HG03159 (cell line): ENCODE measurements at regions not wholly inside any gene's neighbourhood (a gene's known extent, or its start where the extent isn't known, plus 50 kb on each side); places are given as distances from the start of the nearest gene placed in this dataset.

ENCODE experiments used
- ATAC-seq: cut with Tn5 transposase; IDR thresholded peaks from one replicate; pipeline ENCODE4 v1.9.1; 2021; ENCODE audit warnings: mild to moderate bottlenecking, moderate library complexity; ENCODE audit not compliant: unreplicated experiment

DNA sequence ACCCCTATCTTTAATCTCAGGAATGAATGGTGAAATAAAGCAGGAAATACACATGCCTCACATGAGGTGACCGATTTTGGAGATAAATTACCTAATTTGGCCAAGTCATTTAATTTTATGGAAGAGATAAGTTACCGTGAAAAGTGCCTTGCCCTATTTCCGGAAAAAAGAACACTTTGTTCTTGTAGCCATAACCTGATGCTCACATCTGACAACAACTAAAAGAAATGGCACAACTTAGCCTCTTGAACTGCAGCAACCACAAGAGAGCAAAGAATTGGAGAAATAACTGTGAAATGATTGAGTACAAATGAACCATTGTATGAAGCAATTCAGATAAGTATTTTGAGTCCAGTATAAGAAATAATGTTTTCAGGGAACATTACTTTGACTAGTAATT, 628.1 kb upstream of the TYRP1 start:
- ATAC-seq = no peak

DNA sequence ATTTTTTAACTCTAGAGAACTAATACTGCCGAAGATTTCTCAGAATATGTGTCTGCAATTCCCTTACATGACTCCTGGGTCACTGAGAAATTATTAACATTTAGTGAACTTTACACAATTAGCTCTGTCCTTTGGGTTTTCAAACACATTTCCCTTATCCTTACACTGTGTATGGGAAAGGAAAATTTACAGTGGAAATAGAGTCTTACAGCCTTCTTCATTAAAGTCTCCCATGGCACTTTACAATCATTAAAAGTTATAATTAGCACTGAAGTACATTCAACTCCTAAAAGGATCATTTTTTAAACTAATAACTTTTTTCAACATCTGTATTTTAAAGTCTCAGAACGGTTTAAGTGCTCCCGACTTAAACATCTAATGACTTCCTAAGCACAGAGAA, 627.5 kb upstream of the TYRP1 start:
- no peak for ATAC-seq

DNA sequence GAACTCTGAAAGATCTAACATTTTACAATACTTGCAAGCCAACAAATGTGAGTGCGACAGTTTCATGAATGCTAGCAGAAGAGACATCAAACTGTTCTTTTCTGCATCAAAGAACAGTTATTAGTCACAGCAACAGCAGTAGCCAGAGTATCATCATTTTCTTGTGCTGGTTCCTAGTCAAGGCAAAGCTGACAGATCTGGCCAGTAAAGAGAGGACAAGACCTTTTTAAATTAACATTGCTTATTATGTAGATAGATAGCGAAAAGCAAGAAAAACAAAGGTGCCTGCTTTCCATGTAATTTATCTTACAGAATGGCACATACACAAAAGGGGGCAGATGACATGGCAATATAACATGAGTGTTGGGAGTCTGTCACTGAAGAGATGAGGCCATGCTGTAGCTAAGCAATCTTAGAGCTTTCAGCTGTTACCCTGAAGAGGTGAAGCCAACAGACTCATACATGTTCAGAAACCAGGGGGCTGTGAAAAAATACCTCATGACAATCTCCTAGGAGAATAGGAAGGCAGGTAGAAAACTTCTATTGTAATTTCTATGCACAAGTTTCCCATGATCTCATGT, 626.6 kb upstream of the TYRP1 start:
- no peak for ATAC-seq

DNA sequence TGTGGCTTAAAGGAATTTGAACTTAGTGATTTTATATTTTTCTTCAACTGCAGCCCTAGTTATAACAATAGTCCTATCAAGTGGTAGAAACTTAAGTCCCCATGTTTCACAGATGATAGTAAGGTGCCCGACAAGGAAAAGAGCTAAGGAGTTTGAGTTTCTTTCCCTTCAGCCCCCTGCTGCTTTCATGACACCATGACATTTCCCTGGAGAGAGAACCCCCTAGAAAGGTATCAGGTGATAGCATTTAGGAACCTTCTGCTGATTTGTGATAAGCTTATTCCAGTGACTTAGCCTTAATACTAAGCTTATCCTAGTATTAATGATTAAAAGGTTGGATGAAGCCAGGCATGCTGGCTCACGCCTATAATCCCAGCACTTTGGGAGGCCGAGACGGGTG, 623.8 kb upstream of the TYRP1 start:
- ATAC-seq = no peak

DNA sequence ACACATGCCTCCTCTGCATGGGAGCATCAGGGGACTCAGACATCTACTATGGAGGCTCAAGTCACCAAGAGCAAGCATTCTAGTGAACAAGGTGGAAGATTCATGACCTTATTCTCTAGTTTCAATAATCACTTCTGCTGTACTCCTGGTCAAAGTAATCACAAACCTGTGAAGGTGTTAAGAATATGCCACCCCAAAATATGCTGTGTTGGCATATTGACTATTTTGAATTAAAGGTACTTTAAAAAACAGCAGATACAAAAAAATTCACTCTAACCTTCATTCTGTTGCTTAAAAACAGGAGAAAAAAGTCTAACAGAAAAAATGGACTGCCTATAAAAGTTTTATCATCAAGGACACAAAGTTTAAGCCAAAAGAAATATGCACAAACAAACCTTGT, 607.8 kb upstream of the TYRP1 start:
- ATAC-seq = no peak

DNA sequence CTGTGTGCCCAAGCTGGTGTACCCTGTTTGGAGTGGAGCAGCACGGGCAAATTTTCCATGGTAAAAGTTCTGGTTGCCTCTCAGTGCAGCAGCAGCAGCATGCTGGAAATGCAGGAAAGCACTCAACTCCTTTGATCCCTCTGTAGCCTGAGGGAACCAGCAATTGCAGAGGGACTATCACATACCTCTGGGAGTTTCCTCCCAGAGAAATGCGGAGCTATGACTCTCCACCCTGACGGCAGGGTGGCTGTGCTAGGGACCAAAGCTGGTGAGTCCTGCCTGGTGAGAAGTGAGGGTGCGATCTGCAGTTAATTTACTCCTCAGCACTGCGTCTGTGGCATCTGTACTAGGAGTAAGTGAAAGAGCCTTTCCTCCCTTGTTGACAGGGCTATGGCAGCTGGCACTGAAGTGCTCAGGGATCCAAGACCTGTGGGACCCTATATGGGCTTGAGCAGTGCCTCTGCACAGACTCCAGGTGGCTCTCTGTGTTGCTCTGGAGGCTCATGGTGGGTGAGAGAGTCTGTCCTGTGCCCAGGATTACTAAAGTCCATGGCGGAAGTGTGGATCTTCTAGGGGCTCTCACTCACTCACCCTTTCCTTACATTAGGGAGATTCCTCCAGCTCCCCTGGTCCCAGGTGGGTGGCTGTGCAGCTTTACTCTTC, 601.2 kb upstream of the TYRP1 start:
- ATAC-seq = no peak

DNA sequence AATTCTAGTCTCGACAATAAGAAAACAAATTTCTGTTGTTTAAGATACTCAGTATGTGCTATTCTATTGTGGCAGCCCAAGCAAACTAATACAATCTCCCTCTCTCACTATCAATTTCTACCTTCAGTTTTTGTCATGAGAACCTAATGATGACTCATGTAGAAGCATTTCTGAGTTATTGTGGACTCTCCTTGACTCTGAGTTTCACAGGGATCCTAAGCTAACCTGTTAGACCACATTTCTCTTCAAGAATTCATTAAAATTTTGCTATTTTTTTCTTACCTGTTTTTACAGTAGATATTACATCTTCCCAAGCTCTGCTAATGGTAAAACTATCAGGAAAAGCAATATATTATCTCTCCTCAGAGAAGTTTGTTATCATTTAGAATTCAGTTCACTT, 599.1 kb upstream of the TYRP1 start:
- no peak for ATAC-seq

DNA sequence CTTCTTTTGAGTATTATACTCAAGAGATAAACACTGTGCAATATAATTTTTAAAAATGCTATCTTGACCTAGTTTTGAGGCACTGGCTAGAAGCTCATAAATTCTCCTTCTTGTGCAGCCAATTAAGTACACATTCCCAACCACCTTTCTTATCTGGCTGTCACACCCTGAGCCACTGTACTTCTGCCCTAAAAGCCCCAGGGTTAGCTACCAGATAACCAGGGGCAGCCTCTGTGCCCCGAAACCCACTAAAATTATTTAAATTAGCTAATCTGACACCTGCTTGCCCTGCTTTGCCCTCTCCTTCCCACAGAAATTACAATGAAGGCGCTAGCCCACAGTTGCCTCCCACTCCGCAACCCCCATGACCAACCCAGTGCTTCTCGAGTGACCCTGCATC, 597.3 kb upstream of the TYRP1 start:
- no peak for ATAC-seq

DNA sequence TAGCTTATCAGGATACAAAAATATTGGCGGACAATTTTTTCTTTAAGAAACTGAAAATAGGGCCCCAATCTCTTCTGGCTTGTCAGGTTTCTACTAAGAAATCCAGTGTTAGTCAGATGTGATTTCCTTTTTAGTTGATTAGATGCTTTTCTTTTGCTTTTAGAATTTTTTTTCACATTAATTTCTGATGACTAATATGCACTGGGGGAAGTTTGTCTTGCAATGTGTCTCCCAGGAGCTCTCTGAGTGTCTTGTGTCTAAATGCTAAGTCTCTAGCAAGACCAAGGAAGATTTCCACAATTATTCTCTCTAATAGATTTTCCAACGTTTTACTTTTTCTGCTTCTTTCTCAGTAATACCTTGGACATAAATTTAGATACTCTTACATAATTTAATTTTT, 559.8 kb upstream of the TYRP1 start:
- ATAC-seq = no peak

DNA sequence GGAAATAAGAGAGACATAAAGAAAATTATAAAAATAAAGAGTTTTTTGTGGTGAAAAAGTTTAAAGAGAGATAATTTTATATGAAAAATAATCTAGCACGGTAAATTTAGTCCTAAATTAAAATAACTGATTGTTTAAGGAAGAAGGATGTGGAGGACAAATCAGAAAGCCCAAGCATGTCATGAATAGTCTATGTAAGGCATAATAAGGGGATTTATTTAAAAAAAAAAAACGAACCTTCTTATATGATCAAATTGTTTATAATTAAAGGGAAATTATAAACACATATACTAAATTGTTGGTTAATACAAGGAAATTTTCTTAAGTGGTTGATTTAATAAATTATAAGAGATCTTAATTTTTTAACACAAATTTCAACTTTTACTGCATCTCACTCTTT, 551.8 kb upstream of the TYRP1 start:
- no peak for ATAC-seq

DNA sequence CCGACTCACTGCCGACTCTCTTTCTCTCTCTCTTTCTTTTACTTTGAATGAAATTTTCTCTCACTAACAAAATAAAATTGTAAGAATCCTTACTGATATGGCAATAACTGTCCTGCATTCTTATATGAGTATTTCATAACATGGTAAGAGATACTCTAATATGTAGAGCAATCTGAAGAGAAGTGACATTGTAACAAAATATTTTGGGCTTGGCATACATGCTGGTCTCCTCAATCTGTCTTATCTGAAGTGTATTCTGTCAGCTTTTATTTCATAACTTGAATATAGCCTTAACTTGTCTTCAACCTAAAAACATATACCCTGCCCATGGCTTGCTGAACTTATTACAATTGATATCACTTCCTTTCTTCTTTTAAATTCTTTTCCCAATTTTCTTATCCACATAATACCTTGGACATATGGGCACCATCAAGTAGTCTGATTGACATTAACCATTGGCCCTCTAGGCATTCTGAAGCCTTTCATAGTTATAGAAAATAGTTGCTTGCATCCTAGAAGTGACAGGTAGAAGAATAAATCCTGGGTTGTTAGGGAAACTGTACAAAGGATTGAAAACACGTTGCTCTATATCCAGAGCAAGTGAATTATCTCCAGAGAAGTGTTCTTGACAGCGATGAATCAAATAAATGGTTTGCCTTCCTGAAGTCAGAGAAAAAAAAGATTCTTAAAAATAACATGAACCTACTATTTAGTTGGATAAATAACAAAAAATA, 537.6 kb upstream of the TYRP1 start:
- ATAC-seq = no peak

DNA sequence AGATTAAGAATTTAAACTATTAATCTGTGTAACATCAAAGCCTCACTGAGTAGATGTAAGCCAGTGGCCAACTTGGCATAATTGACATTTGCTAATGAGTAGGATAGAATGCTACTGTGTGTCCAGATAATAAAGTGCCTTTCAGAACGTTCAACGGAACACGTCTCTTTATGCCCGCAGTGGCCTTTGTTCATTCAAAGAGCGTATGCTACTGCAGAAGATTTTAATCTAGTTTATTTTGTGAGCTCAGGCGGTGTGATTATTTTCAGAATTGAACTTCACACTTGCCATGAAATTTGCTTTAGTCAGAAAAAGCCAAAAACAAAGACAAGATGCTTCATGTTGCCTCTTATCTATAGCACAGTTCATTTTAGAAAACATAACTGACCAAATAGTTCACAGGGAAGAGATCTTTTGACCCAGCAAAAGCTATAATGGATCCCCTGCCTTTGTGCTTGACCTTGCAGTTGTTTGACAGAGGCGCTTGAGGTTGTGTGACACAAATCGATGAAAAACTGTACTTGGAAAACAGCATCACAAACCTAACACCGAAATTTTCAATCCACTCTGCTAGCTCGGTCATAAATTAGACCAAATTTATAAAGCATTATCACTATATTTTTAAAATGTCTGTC, 530.9 kb upstream of the TYRP1 start:
- no peak for ATAC-seq

DNA sequence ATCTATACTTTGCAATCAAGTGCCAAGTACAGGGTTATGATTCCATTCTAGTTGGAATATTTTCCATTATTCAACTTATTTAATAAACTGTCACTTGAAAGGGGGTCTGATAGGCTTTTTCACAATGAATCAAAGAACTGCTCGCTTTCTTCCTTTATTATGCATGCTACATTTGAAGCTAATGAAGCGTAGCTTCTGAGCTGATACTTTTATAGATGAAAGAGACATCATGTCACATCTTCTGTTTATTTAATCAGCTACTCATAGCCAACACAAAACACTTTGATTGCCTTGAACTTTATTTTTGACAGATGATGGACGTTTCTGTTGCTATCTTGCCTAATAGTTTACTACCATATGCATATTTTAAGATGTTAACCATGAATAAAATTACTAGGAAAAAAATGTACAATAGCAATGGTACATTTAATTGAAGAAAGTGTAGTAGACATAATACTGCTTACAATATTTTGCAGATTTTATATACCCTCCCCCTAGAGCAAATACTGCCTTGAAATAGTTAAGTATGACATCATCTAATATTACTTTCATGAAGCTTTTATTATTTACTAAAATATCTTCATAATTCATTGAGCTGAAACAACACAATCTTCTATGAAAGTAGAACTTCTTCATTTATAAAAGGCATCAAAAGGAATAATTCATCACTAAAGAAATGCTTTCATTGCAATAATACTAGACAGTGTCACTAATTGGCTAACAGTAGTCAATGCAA, 529.3 kb upstream of the TYRP1 start:
- ATAC-seq = no peak

DNA sequence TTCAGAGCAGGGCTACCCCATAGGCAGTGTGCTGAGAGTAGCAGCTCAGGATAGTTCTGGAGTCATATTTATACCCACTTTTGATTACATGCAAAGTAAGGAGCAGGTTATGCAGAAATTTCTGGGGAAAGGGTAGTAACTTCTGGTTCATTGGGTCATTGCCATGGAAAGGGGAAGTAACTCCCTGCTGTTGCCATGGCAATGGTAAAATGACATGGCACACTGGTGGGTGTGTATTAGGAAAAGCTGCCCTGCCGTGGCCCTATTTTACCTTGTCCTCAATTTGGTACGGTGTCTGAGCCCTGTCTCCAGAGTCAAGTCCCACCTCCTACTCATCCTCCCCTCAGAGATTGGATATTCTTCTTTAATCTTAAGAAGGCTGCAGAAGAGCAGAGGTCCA, 526.7 kb upstream of the TYRP1 start:
- no peak for ATAC-seq

DNA sequence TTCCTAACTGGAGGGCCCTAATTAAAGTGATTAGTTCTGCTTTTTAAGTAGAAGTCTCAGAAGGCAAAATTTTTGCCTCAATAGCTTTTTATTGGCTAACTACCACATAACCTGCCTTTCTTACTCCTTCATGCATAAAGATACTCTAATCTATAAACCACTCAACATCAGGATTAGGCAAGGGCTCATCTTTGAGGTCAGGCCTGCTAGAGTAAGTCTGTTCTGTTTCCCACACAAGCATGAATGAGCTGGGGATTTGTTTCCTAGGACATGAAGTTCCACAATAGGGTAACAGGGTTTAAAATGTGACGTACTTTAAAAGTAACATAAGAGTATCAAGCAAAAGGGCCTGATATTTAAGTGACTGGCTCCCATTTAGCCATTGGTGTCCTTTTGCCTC, 522.7 kb upstream of the TYRP1 start:
- no peak for ATAC-seq

DNA sequence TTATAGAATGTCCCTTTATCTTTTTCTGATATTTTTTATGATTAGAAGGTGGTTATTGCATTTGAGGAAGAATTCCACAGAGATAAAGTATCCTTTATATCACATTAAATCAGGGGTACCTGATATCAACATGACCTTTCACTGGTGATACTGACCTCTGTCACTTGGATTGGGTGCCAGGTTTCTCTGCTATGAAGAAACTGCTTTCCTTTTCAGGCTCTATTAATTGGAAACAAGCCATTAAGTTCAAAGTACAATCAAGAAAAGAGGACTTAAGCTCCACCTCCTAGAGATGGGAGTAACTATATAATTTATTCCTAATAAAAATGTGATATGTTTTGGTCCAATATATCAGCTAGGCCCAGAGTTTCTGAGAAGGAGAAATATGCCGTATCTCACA, 514.6 kb upstream of the TYRP1 start:
- no peak for ATAC-seq

DNA sequence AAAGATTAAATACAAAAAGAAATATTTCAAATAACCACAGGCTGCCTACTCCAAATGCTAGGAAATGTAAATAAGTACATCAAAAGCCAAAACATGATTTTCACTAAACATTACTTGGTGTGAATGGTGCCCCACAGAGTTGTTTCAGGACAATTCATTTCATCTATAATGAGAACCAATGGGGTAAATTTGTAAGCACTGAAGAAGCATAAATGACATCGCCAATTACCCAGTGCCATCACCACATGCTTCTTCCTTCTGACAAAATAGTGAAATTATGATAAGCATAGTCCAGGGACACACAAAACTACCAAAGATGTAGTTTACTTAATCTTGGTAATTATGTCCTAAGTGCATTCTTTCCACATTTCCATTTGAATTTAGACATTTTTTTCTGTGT, 510.4 kb upstream of the TYRP1 start:
- ATAC-seq = no peak

DNA sequence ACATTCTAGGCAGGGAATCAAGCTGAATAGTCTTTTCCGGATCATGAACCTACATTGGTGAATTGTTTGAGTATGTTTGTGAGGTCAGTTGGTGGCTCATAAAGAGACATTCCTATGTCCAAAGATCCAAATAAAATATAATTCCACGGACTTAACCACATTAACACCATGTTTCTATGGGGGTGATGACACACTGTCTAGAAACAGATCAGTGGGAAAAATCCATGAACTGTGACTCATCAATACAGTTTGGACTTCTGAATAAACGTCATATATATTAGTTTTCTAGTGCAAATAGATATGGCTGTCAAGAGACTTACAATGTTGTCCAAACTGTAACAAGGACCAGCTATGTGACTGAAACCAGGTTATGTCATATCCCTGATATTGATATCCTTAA, 509.9 kb upstream of the TYRP1 start:
- ATAC-seq = no peak

DNA sequence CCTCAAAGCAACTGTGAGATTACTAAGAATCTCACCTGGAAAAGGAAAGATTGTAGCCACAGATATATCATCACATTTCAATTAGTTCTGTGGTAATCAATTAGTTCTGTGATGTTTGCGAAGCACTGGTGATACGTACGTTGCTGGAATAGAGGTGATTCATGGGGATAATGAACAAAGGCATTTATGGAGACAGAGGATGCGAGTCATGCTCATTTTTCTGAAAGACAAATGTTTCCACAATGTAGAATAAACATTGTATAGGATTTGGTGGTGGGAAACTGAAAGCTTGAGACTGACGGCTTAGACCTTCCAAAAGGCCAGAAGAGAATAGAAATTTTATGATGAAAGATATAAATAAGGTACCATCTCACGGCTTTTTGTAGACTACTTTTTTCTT, 507.3 kb upstream of the TYRP1 start:
- ATAC-seq = no peak

DNA sequence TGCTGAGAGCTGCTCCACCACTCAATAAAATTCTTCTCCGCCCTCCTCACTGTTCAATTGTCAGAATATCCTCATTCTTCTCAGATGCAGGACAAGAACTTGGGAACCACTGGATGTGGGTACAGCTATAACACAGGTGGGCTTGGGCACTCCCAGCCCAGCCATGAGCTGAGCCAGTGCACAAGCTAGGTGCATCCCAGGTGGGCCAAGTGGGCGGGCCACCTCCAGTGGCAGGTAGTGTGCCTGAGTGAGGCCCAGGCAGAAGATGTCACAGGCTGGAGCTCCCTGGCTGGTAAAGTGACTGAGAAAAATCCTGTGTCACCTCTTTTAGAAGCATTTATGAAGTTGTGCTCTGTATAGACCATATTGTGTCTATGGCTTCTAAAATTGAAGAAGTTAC, 501.6 kb upstream of the TYRP1 start:
- ATAC-seq = no peak

DNA sequence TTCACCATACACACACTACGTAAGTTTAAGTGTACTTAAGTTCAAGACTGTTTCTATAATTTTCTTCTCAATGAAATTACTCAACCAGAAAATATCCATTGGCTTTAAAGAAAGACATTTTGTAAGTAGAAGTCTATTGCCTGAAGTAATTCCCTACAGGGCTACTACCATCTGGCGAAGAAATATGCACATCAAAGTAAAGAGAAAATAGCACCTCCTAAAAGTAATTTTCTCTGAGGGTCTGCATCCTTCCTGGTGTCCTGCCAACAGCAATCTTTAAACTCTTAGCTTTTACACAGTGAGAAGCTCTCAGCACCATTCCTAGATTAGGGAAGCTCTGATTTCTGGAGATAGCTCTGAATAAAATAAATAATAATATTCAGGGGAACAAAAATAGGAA, 498.5 kb upstream of the TYRP1 start:
- ATAC-seq = no peak
